SU-DHL-6 (cell line): ENCODE measurements at regions not wholly inside any gene's neighbourhood (a gene's known extent, or its start where the extent isn't known, plus 50 kb on each side); places are given as distances from the start of the nearest gene placed in this dataset.

Experiments
- EZH2phosphoT487 ChIP-seq: fragments of 200-600 bp; sonication (generic), shearing (Covaris generic); conservative IDR thresholded peaks from 2 replicates; pipeline ENCODE4 v1.6.1; 2018; ENCODE audit warnings: mild to moderate bottlenecking, antibody characterized with exemption, low read length, moderate library complexity, mixed read lengths
- TF ChIP-seq, protein P1 (sequence below): fragments of 200-600 bp; sonication (generic); IDR thresholded peaks from one replicate; pipeline ENCODE4 v1.5.1; 2017; ENCODE audit warnings: antibody characterized with exemption, mild to moderate bottlenecking, low read length, moderate library complexity; ENCODE audit not compliant: insufficient read depth, poor library complexity, severe bottlenecking

DNA sequence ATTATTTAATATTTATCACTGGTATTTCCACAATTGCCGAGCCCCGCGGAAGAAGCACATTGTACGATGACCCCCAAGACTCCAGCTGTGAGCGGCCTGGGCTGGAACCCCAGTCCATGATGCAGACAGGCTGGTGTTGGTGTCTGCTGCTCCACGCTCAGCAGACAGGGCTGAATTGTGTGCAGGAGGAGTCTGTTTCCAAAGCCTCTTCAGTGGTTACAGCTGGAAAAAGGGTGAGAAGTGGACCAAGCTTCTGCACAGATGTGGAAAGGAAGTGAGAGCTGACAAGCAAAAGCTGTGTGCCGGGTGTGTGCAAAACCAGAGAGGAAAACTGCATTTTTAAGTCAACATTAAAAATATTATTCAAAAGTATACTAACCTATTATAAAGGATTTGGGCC, 500.4 kb downstream of the GALR1 start:
- TF ChIP-seq, protein P1, sequence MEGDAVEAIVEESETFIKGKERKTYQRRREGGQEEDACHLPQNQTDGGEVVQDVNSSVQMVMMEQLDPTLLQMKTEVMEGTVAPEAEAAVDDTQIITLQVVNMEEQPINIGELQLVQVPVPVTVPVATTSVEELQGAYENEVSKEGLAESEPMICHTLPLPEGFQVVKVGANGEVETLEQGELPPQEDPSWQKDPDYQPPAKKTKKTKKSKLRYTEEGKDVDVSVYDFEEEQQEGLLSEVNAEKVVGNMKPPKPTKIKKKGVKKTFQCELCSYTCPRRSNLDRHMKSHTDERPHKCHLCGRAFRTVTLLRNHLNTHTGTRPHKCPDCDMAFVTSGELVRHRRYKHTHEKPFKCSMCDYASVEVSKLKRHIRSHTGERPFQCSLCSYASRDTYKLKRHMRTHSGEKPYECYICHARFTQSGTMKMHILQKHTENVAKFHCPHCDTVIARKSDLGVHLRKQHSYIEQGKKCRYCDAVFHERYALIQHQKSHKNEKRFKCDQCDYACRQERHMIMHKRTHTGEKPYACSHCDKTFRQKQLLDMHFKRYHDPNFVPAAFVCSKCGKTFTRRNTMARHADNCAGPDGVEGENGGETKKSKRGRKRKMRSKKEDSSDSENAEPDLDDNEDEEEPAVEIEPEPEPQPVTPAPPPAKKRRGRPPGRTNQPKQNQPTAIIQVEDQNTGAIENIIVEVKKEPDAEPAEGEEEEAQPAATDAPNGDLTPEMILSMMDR: no peak
- no peak for TF ChIP-seq EZH2phosphoT487
